GM21526 (cell line): ENCODE measurements at regions not wholly inside any gene's neighbourhood (a gene's known extent, or its start where the extent isn't known, plus 50 kb on each side); places are given as distances from the start of the nearest gene placed in this dataset.

Experiments
- ATAC-seq: cut with Tn5 transposase; IDR thresholded peaks from one replicate; pipeline ENCODE4 v1.9.1; 2021; ENCODE audit warnings: moderate library complexity; ENCODE audit not compliant: unreplicated experiment, low FRiP score

GRCh38 chr4:133498149-133498548 is 349.1 kb downstream of the PCDH10 start:
- ATAC-seq, result no peak

GRCh38 chr4:133493776-133494175 is 344.7 kb downstream of the PCDH10 start:
- no peak for ATAC-seq

DNA sequence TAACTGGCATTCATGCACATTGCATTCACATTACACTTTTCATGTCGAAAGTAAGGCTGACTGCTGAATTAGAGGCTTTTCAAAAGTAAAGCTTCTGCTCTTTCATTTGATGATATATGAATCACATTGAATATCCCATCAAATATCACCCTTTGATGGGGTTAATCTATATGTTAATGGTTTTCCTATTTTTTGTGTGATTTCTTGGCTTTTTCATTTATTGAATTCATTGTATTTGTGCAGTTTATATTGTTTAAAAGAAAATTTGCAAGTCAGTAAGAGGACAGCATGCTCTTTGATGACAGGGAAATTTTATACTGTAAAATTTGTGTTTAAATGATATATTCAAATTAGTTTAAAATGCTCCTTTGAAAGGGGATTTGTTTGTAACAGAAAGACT is 344.1 kb downstream of the PCDH10 start:
- ATAC-seq, result no peak

GRCh38 chr4:133484287-133484686 is 335.2 kb downstream of the PCDH10 start:
- ATAC-seq, result no peak

DNA sequence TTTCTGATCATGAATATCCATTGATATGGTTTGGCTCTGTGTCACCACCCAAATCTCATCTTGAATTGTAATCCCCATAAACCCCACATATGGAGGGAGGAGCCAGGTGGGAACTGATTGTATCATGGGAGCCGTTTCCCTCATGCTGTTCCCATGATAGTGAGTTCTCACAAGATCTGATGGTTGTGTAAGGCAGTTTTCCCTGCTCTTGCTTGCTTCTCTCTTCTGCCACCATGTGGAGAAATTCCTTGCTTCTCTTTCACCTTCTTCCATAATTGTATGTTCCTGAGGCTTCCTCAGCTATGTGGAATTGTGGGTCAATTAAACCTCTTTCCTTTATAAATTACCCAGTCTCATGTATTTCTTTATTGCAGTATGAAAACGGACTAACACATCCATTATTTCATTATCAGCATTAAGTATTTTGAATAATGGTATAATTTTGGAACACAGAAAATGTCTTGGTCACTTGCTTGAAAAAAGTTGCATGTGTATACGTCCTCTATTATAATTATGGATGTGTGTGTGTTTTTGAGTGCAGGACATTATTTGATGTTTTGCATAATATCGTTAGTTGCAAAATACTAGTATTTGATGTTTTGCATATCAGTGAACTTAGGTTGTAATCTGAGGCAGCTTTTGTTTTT is 334.6 kb downstream of the PCDH10 start:
- ATAC-seq, result no peak

DNA sequence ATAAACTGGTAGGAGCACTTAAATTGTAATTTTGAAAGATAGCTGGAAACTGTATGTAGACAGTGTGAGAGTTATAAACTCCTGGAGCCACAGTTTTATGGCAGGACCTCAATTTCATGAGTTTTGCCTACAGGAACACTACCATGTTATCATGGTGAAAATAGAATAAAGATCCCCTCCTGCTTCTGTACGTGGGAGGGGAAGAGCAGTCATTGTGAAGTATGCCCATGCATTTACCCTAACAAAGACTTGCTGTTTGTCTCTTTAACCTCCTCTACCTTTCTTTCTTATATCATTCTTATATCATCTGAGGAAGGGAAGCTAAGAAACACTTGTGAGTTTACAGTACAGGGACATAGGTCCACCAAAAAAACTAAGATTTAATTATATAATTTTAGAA is 327.0 kb downstream of the PCDH10 start:
- no peak for ATAC-seq

DNA sequence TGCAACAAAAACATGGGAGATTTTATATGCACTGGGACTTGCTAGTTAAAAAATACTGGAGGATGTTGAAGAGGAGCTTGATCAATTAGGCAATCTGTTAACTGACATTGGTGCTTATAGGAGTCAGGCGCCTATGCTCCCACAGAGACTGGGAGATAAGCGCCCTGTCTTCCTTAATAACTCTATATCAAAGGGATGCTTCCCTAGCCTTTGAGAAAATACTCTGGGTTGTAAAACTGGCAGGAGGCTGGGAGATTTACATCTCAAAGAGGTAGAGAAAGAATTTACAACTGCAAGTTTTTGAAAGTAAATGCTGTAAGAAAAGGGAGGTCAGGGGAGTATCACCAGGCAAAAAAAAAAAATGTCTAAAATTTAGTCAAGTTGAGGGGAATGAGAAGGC is 325.4 kb downstream of the PCDH10 start:
- ATAC-seq, result no peak

DNA sequence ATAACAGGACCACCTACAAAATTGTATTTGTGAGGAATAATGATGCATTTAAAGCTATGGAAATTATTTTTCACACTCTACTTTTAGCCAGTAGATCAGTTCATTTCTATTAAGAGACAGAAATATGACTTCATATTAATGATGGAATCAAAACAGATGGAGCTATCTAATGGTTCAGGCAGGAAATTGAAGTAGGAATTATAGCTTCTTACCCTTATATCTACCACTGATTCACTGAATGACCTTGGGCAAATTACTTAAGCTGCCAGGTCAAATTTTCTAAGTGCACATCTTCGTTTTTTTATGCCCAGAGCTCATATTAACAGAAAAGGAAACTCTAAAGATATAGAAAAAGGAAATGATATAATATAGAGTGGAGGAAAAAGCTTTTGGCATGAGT is 323.1 kb downstream of the PCDH10 start:
- no peak for ATAC-seq

DNA sequence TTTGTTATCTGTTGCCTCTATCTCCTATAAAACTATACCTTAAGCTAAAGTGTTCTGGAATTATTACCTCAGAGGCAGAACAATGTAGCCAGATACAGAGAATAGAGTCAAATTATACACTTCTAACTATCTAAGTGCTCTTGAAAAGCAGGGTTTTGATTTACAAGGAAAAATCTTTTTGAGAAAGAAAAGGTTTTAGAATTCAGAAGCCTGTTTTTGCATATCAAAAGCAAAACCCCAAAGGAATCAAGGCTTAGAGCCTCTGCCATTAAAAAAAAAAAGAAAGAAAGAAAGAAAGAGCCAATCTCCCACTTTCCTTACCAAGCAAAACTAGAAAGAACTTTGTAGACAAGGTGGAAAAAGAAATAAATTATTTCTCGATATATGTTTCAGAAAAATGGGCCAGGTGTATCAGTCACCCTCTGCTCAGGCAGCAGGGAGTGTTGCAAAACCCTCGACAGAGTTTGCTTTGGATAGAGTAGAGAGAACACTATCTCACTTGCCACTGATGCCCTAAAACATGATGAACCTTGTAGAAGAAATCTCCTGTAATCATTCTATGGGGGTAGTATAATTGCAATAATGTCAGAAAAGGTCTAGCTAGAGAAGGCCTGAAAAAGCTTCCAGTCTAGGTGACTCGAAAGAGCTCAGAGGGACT is 318.3 kb downstream of the PCDH10 start:
- no peak for ATAC-seq

- no peak for ATAC-seq
Observed at GRCh38 chr4:133465022-133465421, 315.9 kb downstream of the PCDH10 start.

DNA sequence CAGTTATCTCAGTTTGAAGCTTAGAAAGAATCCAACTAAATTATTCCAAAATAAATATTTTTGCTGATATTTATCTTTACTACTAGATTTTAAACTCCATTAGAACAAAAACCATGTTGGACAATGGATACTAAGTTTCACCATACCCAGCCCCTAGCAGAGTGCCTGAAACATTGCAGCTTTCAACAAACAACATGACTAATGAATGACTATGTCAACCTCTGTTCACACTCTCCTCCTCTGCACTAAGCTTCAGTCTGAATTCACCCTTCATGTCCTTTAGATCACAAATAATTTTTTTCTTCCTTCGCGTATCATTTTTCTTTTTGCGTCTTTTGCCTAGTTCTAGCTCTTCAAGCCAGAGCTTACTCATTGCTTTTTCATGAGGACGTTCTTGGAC is 315.2 kb downstream of the PCDH10 start:
- ATAC-seq, result no peak

DNA sequence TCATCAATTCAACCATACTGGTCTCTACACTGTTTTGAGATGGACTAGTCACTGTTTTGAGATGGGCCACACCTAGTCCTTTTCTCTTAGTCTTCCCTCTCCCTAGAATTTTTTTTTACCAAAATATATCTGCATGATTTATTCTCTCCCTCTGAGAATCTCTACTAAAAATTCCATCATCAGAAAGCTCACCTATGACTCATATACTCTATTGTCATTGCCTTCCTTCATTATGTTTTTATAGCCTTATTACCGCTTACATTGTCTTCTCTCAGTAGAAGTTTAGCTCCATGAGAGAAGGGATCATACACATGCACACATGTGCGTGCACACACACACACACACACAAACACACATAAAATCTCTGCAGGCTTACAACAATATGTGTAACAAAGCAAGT is 303.6 kb downstream of the PCDH10 start:
- ATAC-seq, result no peak

GRCh38 chr4:133450813-133451212 is 301.7 kb downstream of the PCDH10 start:
- ATAC-seq, result no peak

GRCh38 chr4:133440404-133440803 is 291.3 kb downstream of the PCDH10 start:
- ATAC-seq, result no peak

GRCh38 chr4:133439830-133440229 is 290.7 kb downstream of the PCDH10 start:
- ATAC-seq, result no peak

DNA sequence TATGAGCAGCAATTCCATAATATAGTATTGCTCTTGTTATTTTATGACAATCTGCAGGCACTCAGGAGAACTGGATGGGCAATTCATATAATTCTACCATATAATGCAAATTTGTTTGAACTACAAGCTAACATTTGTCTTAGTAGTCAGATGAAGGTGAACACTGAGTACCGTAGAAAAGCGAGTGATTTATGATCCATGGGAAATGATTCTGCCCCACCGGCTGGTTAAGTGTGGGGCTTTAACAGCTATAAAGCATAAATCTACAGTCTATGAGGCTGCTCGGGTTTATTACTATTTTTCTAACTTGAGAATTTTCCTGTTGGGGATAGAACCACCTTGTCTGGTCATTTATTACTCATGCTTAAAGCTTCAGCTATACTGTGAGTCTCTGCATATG is 275.5 kb downstream of the PCDH10 start:
- ATAC-seq, result no peak

- ATAC-seq, result no peak
Observed at GRCh38 chr4:133403913-133404312, 254.8 kb downstream of the PCDH10 start.

DNA sequence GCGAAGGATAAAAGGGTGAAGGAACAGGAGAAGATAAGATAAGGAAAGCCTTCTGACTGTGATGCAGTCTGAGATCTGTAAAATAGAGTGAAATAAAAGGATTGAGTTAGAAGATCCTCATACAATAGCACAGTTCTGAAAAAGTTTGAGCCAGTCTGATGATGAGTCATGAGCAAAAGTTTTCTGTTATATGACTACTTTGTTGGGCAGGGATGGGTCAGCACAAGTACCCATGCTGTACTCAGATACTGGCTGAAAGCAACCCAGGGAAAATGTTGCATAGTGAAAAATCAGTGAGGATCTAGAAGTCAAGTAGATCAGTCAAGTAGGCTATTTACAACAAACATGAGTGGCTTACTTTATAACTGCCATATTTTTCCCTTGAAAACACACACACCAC is 253.5 kb downstream of the PCDH10 start:
- no peak for ATAC-seq

GRCh38 chr4:133394971-133395627 is 246.0 kb downstream of the PCDH10 start:
- no peak for ATAC-seq

- ATAC-seq, result no peak
Observed at GRCh38 chr4:133390198-133390855, 241.2 kb downstream of the PCDH10 start.

GRCh38 chr4:133389029-133389428 is 239.9 kb downstream of the PCDH10 start:
- ATAC-seq, result no peak
